RKO (cell line): ENCODE measurements at regions not wholly inside any gene's neighbourhood (a gene's known extent, or its start where the extent isn't known, plus 50 kb on each side); places are given as distances from the start of the nearest gene placed in this dataset.

Source experiments
- DNase-seq: peaks from one replicate; pipeline ENCODE4 v3.0.0-alpha.2; 2016; ENCODE audit warnings: low spot score

DNA sequence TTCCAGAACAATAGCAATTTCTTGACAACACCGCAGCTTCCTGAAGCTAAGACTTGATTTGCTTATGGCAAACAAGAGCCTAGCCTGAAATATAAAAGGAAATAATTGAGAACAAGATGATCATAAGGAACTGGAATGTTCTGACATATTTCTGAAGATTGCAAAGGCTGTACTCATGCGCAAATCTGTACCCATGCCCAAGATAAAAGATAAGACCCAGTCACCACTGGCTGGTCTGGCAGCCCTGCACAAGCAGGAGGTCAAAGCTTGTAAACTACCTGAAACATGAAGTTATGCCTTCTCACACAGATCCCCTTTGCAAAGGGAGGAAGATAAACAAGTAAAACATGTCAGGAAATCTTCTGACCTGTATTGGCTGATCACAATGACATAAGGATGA is 160.8 kb upstream of the GYPC start:
- no peak for DNase-seq

GRCh38 chr2:126496493-126496892 is 159.5 kb upstream of the GYPC start:
- no peak for DNase-seq

DNA sequence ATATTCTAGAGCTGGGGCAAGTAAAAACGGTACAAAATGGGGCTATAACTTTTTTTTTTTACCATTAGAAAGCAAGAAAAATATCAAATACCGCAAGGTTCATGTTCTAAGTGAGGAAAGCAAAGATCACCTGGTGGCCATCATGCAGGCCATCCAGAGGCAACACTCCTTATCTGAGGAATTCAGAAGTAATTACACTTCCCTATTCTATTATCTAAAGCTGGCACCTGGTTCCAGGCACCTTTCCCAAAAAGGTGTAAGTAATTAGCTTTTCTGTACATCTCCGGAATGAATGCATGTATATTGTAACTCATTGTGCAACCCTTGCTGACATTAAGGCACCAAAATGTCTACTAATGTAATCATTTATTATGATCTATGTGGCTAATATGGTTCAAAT is 152.5 kb upstream of the GYPC start:
- no peak for DNase-seq

- no peak for DNase-seq
These were observed 151.0 kb upstream of the GYPC start for GRCh38 chr2:126504949-126505348.

DNA sequence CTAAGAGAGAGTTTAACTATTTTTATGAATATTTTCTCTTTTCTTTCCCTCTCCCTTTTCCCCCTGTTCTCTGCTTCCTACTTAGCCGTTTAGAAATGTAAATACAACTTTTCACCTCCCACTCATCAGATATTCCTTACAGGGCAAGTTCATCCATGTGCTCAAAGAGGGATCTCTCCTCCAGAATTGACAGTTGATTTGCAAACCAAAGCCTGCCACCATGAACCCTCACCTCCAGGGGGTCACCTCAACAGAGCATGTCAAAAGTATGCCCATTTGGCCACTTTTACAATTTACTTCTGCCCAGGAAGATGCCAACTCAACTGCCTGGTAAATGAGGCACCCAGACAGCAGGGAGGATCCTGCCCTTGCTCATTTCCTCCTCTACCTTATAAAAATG is 149.2 kb upstream of the GYPC start:
- DNase-seq: no peak

DNA sequence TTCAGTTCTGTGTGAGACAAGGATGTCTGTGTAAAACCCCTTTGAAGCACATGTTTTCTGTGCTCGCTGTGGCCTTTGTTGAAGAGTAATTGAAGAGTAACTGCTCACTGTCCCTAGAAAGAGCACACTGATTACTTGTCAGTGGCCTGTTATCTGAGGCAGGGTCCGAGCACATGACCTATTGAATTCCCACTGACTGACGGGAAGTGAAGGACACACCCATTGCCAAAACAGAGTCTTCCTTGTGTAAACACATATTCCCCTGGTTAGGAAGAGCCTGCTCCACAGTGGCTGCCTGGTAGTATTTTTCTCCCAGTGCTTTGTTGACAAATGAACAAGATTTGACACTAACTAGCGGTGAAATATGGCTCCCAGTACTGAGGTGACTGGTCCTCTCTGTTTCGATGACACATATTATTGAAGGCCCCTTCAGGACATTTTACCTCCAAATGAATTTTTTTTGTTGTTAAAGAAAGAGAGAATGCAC is 148.5 kb upstream of the GYPC start:
- DNase-seq: no peak

DNA sequence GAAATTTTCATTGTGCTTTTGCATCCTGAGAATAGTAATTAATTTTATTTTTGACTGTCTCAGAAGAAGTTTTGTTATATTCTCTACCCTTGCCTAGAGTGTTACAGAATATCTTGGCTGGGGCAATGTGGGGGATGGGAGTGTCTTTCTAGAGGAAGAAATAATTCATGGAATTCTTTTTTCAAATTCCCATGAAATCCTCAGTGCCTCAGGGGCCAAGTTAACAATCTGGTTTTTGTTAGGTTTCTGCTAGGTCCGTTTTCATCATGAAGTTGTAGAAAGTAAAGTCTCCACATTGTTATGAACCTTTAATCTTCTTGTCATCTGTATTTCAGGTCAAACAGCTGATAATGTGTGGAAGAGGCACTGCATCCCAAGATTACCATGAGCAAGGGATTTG is 145.6 kb upstream of the GYPC start:
- DNase-seq: no peak

DNA sequence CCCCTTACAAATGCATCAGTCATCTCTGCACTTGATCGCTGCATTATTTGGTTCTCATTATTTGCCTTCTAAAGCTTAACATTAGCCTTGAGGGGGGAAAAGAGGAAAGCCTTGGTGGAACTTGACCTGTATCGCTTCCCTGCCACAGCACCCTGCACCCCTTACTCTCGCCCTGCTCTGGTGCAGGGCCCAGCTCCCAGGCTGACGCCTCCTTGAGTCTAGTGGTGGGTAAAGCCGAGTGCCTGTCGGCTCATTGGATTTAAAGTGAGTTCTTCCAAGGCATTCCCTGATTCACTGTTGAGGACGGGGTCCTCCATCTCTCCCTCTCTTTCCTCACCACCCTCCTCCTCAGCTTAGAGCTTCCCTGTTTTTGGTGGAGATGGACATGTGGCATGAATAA is 145.0 kb upstream of the GYPC start:
- no peak for DNase-seq

DNA sequence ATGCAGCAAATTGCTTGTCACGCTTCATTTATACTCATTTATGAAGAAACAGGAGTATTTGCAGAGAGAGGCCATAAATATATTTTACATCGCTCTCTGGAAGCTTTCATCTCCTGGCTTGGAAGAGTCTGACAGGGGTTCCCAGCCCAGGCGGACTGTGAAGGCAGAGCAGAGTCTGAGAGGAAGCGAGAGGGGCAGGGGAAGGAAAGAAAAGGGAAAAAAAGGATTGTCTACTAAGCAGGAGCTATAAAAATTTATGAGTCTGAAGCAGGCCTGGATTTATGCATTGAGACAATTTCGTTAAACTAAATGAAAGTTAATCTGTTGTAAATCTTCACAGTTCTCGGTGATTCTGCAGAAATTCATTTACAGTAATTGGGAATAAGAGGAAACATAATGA is 143.9 kb upstream of the GYPC start:
- DNase-seq: no peak

GRCh38 chr2:126513033-126513432 is 142.9 kb upstream of the GYPC start:
- peak; percentile 56 for DNase-seq

- no peak for DNase-seq
These were observed 140.5 kb upstream of the GYPC start for GRCh38 chr2:126515471-126515870.

GRCh38 chr2:126518196-126518595 is 137.8 kb upstream of the GYPC start:
- no peak for DNase-seq

DNA sequence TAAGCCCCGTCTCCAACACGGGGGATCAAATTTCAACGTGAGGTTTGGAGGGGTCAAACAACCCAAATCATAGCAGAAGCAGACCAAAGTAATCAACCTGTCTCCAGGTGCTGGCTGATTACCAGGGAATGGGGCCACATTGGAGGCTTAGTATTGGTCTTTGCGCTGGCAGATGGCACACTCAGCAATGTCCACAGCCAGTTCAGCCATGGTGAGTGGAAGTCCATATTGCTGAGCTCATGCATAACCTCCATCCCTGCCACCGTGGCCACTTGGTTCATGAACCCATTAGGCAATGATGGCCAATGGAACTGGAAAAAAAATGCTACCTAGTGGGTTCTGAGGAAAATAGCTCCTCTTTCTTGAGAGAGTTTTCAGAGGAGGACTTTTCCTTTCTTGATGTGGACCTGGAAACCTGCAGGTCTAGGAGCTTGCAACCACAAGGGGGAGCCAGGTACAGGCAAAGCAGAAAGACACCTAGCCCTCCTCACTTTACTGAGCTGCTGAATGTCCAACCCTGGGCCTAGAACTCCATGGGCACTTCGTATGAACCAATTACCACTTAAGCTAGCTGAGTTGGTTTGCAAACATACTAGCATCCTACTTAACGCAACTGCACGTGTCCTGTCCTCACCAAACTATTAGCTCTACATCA is 128.0 kb upstream of the GYPC start:
- peak; percentile 29 for DNase-seq

DNA sequence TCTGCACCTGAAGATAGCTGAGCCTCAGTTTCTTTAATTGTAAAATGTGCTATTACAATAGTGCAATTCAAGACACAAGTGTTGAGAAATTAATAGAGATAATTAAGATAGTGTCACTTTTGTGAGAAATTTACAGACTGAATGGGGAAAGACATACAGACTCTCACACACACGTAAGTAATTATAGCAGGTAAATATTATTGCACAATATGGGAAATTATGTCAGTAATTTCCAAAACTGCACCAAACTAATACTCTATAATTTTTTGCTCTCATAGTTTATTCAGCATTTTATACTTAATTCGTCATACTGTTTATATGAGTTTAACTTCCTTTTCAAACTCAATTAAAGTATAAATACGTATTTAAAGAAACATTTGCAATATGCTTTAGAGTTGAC is 124.9 kb upstream of the GYPC start:
- DNase-seq: no peak

DNA sequence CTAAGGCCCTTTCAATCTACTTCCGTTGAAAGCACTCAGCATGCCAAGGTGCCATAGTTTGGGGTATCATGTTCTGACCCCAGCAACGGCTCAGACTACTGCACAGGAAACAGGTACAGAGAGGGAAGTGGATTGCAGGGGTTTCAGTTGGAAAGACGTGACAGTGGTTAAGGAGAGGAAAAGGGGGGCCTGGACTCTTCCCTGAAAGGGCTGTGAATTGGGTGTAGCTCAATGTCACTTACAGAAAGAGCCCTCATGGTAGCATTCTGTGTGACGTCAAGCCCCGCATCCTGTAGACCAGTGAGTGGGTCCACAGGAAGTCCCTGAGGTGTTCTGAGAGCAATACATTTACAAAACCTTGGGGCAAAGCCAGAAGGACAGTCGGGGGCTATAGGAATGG is 121.5 kb upstream of the GYPC start:
- no peak for DNase-seq

DNA sequence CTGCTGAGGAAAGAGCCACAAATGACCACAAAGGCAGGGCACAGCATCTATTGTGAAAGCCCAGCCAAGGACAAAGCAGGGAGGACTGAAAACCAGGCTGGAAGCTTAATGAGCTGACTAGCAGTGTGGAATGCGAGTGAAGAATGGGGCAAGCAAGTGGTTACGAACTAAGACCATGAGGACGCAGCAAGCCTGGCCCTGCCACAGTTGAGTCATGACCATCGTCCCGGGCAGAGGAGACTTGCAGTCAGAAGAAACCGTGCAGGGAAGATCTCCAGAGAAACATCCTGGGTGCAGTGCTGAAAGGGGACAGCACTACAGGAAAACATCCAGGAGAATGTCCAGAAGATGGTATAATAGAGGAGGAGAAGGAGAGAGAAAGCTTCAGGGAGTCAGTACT is 120.5 kb upstream of the GYPC start:
- DNase-seq: no peak

GRCh38 chr2:126536605-126537200 is 119.3 kb upstream of the GYPC start:
- no peak for DNase-seq

DNA sequence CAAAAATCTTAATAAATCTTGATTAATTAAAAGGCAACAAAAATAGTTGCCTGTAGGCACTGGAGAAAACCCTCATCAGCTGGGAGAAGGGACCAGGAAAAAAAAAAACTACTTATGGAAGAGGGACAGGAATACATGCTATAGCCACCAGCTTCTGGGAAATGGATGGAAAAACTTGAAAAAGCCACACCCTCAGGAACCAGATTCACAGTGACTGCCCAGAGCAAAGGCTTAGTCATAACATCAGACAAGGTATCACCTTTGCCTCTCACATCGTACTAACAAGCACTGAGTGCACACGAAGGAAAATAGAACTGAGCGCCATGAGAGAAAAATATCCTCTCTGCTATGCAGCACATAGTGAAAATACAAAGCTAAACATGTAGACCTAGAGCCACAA is 116.9 kb upstream of the GYPC start:
- DNase-seq: no peak

GRCh38 chr2:126542247-126542646 is 113.7 kb upstream of the GYPC start:
- DNase-seq: no peak

GRCh38 chr2:126543081-126543480 is 112.9 kb upstream of the GYPC start:
- no peak for DNase-seq

GRCh38 chr2:126558029-126558428 is 97.9 kb upstream of the GYPC start:
- no peak for DNase-seq

- no peak for DNase-seq
These were observed 87.2 kb upstream of the GYPC start for GRCh38 chr2:126568734-126569133.

DNA sequence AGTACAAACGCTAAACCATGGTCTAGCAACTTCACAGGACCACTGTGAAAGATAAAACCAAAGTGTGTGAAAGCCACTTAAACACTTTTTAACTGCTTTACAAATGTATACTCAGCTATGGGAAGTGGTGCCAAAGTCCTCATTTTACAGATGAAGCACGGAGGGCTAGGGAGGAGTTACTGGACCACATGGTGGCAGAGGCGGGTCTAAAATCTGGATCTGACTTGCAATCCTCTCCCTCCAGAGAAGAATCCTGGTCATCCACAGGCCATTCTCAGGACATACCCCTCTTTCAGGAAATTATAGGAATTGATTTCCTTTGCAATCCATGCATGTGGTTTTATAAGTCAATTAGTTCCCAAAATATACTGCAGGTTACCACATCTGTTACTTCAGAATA is 84.6 kb upstream of the GYPC start:
- DNase-seq: no peak

GRCh38 chr2:126575631-126576030 is 80.3 kb upstream of the GYPC start:
- DNase-seq: no peak
